HepG2 (cell line): ENCODE measurements at regions not wholly inside any gene's neighbourhood (a gene's known extent, or its start where the extent isn't known, plus 50 kb on each side); places are given as distances from the start of the nearest gene placed in this dataset.

ENCODE experiments used
- E2F5 ChIP-seq: sonication (generic); formaldehyde crosslinking; conservative IDR thresholded peaks from 2 replicates; pipeline ENCODE4 v1.4.0; 2020; ENCODE audit warnings: missing genetic modification reagents
- LRRFIP1 ChIP-seq: sonication (generic); formaldehyde crosslinking; conservative IDR thresholded peaks from 2 replicates; pipeline ENCODE4 v1.4.0; 2020; ENCODE audit warnings: missing genetic modification reagents
- NFYB ChIP-seq: sonication (generic); formaldehyde crosslinking; IDR thresholded peaks from 2 replicates; pipeline ENCODE4 v1.4.0; 2020; ENCODE audit warnings: missing genetic modification reagents
- ZIK1 ChIP-seq: sonication (generic); formaldehyde crosslinking; IDR thresholded peaks from 2 replicates; pipeline ENCODE4 v1.5.0; 2020; ENCODE audit warnings: mild to moderate bottlenecking, low read depth, missing genetic modification reagents, borderline replicate concordance
- ZNF281 ChIP-seq: sonication (generic); formaldehyde crosslinking; IDR thresholded peaks from 2 replicates; pipeline ENCODE4 v1.4.0; 2020; ENCODE audit warnings: missing genetic modification reagents, borderline replicate concordance
- ZNF33A ChIP-seq: sonication (generic); formaldehyde crosslinking; IDR thresholded peaks from 2 replicates; pipeline ENCODE4 v1.5.1; 2020; ENCODE audit warnings: missing genetic modification reagents, mild to moderate bottlenecking, moderate library complexity, borderline replicate concordance
- ZNF564 ChIP-seq: sonication (generic); formaldehyde crosslinking; IDR thresholded peaks from 2 replicates; pipeline ENCODE4 v1.8.1; 2023; ENCODE audit warnings: mild to moderate bottlenecking, missing genetic modification reagents
- ZNF614 ChIP-seq: IDR thresholded peaks from 2 replicates; pipeline ENCODE4 v1.6.1; 2018; ENCODE audit warnings: missing biosample characterization, missing genetic modification reagents, inconsistent platforms, borderline replicate concordance
- ZNF788 ChIP-seq: sonication (generic); formaldehyde crosslinking; IDR thresholded peaks from 2 replicates; pipeline ENCODE4 v1.5.0; 2020; ENCODE audit warnings: mild to moderate bottlenecking, missing genetic modification reagents, borderline replicate concordance

GRCh38 chr10:36899652-36900051 lies 225.7 kb upstream of the ANKRD30A start (continued):
- TF ChIP-seq LRRFIP1 (CRISPR knock-in tag) = no peak
- TF ChIP-seq ZNF33A (CRISPR knock-in tag) = no peak
- TF ChIP-seq ZNF564 (CRISPR knock-in tag) = no peak
- TF ChIP-seq ZNF788 (CRISPR knock-in tag) = no peak
- no peak for TF ChIP-seq ZNF281 (CRISPR knock-in tag)
- TF ChIP-seq ZIK1 (CRISPR knock-in tag) = no peak
- no peak for TF ChIP-seq E2F5 (CRISPR knock-in tag)
- TF ChIP-seq ZNF614 = no peak
- TF ChIP-seq NFYB (CRISPR knock-in tag) = no peak
